ENCODE measurements at regions not wholly inside any gene's neighbourhood (a gene's known extent, or its start where the extent isn't known, plus 50 kb on each side); places are given as distances from the start of the nearest gene placed in this dataset.

DNA sequence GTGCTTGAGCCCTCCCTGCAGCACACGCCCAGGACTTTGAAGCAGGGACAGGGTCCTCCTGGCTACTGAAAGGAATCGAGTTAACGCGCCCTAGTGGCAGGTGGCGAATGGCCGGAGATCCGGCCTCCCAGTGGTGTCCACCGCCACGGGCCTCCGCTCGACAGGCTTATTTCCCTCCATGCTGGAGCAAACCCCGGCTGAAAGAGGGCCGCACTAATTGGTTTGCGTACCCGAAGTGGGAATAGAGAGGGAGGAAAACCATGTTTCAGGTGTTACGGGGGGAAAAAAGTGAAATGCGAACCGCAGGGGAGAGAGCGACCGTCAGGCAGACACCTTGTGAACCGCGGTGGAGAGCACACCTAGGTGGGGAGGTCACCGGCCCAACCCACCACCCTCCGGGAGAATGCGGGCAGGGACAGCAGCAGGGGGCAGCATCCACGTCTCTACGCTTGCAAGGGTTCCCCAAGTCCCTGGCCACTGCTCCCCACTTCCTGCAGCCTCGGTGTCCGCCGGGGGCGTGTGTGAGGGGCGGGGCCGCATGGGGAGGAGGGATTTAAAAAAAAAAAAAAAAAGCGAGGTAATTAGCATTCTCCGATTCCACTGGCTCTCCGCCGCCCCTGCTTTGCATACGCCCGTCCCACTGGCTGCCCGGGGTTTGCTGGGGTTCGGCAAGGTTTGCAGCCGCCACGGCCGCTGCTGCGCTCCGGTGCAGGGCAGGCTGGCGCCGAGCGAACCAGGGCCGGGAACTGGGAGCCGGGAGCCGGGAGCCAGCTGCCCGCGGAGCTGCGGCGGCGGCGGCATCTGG, 224.6 kb upstream of the CRY1 start (continued):
- TF ChIP-seq ZFHX2 (tag by site-specific recombination; conservative IDR thresholded peaks at IDR 0.05) (peak; percentile 49; the same call in 1 of the 2 replicates), ZNF416 (tag by site-specific recombination; IDR thresholded peaks at IDR 0.05) (no peak), ZNF596 (tag by site-specific recombination; IDR thresholded peaks at IDR 0.05) (no peak), ZNF133 (tag by site-specific recombination; IDR thresholded peaks at IDR 0.05) (no peak), ZNF211 (tag by site-specific recombination; IDR thresholded peaks at IDR 0.05; ENCODE audit: low read depth) (no peak), ZBTB7A (tag by site-specific recombination; IDR thresholded peaks at IDR 0.05; ENCODE audit: low read depth) (0 out of 2 replicates have a peak, but pooled peaks have one; percentile 14), ZNF600 (tag by site-specific recombination; IDR thresholded peaks at IDR 0.05) (peak; percentile 59), REPIN1 (tag by site-specific recombination; IDR thresholded peaks at IDR 0.05; ENCODE audit: low read depth) (no peak), MZF1 (tag by site-specific recombination; IDR thresholded peaks at IDR 0.05; ENCODE audit: borderline replicate concordance) (no peak), ZNF423 (tag by site-specific recombination; IDR thresholded peaks at IDR 0.05) (no peak), SALL2 (tag by site-specific recombination; IDR thresholded peaks at IDR 0.05; ENCODE audit: borderline replicate concordance) (no peak), ZNF555 (tag by site-specific recombination; conservative IDR thresholded peaks at IDR 0.05) (no peak), ZNF157 (tag by site-specific recombination; IDR thresholded peaks at IDR 0.05) (no peak), GFI1B (tag by site-specific recombination; IDR thresholded peaks at IDR 0.05) (no peak), ZNF623 (tag by site-specific recombination; IDR thresholded peaks at IDR 0.05) (no peak), ZNF404 (tag by site-specific recombination; IDR thresholded peaks at IDR 0.05) (no peak), ZNF433 (tag by site-specific recombination; IDR thresholded peaks at IDR 0.05; ENCODE audit: low read depth) (no peak), ZNF169 (tag by site-specific recombination; IDR thresholded peaks at IDR 0.05) (no peak), ZNF776 (tag by site-specific recombination; IDR thresholded peaks at IDR 0.05; ENCODE audit: borderline replicate concordance) (no peak), ZNF140 (tag by site-specific recombination; IDR thresholded peaks at IDR 0.05) (no peak), ZNF184 (tag by site-specific recombination; IDR thresholded peaks at IDR 0.05) (no peak), ZNF510 (tag by site-specific recombination; IDR thresholded peaks at IDR 0.05; ENCODE audit: insufficient replicate concordance) (no peak), ZNF239 (tag by site-specific recombination; IDR thresholded peaks at IDR 0.05) (no peak), SP7 (tag by site-specific recombination; IDR thresholded peaks at IDR 0.05) (no peak), ZNF530 (tag by site-specific recombination; IDR thresholded peaks at IDR 0.05; ENCODE audit: low read depth) (no peak)
- TF ChIP-seq, protein P1, sequence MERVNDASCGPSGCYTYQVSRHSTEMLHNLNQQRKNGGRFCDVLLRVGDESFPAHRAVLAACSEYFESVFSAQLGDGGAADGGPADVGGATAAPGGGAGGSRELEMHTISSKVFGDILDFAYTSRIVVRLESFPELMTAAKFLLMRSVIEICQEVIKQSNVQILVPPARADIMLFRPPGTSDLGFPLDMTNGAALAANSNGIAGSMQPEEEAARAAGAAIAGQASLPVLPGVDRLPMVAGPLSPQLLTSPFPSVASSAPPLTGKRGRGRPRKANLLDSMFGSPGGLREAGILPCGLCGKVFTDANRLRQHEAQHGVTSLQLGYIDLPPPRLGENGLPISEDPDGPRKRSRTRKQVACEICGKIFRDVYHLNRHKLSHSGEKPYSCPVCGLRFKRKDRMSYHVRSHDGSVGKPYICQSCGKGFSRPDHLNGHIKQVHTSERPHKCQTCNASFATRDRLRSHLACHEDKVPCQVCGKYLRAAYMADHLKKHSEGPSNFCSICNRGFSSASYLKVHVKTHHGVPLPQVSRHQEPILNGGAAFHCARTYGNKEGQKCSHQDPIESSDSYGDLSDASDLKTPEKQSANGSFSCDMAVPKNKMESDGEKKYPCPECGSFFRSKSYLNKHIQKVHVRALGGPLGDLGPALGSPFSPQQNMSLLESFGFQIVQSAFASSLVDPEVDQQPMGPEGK (tag by site-specific recombination; IDR thresholded peaks at IDR 0.05) = peak; percentile 92
- TF ChIP-seq, protein P2, sequence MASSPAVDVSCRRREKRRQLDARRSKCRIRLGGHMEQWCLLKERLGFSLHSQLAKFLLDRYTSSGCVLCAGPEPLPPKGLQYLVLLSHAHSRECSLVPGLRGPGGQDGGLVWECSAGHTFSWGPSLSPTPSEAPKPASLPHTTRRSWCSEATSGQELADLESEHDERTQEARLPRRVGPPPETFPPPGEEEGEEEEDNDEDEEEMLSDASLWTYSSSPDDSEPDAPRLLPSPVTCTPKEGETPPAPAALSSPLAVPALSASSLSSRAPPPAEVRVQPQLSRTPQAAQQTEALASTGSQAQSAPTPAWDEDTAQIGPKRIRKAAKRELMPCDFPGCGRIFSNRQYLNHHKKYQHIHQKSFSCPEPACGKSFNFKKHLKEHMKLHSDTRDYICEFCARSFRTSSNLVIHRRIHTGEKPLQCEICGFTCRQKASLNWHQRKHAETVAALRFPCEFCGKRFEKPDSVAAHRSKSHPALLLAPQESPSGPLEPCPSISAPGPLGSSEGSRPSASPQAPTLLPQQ (tag by site-specific recombination; IDR thresholded peaks at IDR 0.05) = no peak
- TF ChIP-seq, protein P3, sequence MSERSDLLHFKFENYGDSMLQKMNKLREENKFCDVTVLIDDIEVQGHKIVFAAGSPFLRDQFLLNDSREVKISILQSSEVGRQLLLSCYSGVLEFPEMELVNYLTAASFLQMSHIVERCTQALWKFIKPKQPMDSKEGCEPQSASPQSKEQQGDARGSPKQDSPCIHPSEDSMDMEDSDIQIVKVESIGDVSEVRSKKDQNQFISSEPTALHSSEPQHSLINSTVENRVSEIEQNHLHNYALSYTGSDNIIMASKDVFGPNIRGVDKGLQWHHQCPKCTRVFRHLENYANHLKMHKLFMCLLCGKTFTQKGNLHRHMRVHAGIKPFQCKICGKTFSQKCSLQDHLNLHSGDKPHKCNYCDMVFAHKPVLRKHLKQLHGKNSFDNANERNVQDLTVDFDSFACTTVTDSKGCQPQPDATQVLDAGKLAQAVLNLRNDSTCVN (tag by site-specific recombination; optimal IDR thresholded peaks at IDR 0.05) = no peak
- TF ChIP-seq, protein P4, sequence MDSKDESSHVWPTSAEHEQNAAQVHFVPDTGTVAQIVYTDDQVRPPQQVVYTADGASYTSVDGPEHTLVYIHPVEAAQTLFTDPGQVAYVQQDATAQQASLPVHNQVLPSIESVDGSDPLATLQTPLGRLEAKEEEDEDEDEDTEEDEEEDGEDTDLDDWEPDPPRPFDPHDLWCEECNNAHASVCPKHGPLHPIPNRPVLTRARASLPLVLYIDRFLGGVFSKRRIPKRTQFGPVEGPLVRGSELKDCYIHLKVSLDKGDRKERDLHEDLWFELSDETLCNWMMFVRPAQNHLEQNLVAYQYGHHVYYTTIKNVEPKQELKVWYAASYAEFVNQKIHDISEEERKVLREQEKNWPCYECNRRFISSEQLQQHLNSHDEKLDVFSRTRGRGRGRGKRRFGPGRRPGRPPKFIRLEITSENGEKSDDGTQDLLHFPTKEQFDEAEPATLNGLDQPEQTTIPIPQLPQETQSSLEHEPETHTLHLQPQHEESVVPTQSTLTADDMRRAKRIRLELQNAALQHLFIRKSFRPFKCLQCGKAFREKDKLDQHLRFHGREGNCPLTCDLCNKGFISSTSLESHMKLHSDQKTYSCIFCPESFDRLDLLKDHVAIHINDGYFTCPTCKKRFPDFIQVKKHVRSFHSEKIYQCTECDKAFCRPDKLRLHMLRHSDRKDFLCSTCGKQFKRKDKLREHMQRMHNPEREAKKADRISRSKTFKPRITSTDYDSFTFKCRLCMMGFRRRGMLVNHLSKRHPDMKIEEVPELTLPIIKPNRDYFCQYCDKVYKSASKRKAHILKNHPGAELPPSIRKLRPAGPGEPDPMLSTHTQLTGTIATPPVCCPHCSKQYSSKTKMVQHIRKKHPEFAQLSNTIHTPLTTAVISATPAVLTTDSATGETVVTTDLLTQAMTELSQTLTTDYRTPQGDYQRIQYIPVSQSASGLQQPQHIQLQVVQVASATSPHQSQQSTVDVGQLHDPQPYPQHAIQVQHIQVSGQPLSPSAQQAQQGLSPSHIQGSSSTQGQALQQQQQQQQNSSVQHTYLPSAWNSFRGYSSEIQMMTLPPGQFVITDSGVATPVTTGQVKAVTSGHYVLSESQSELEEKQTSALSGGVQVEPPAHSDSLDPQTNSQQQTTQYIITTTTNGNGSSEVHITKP (tag by site-specific recombination; IDR thresholded peaks at IDR 0.05) = peak; percentile 92
- TF ChIP-seq, protein P5, sequence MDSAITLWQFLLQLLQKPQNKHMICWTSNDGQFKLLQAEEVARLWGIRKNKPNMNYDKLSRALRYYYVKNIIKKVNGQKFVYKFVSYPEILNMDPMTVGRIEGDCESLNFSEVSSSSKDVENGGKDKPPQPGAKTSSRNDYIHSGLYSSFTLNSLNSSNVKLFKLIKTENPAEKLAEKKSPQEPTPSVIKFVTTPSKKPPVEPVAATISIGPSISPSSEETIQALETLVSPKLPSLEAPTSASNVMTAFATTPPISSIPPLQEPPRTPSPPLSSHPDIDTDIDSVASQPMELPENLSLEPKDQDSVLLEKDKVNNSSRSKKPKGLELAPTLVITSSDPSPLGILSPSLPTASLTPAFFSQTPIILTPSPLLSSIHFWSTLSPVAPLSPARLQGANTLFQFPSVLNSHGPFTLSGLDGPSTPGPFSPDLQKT (IDR thresholded peaks at IDR 0.05; ENCODE audit: borderline replicate concordance, low read depth, low read length) = no peak
